ENCODE measurements at regions not wholly inside any gene's neighbourhood (a gene's known extent, or its start where the extent isn't known, plus 50 kb on each side); places are given as distances from the start of the nearest gene placed in this dataset.
A peak's percentile ranks its signal among the peaks of the same experiment; 100 is the strongest.
"Not testable (repeated sequence)": the region's sequence is repeated elsewhere in the genome, so short reads cannot be mapped to it uniquely, and the experiment has no call there.

GRCh38 chr10:28733245-28733644, 55.9 kb downstream of the BAMBI start:
- ATAC-seq: no peak
- intact Hi-C loops (cut with DNase I): no loop called here
- no peak for DNase-seq

- intact Hi-C loops (cut with DNase I): no loop called here
- DNase-seq: no peak
Observed at GRCh38 chr10:28733647-28734046, 56.3 kb downstream of the BAMBI start.

DNA sequence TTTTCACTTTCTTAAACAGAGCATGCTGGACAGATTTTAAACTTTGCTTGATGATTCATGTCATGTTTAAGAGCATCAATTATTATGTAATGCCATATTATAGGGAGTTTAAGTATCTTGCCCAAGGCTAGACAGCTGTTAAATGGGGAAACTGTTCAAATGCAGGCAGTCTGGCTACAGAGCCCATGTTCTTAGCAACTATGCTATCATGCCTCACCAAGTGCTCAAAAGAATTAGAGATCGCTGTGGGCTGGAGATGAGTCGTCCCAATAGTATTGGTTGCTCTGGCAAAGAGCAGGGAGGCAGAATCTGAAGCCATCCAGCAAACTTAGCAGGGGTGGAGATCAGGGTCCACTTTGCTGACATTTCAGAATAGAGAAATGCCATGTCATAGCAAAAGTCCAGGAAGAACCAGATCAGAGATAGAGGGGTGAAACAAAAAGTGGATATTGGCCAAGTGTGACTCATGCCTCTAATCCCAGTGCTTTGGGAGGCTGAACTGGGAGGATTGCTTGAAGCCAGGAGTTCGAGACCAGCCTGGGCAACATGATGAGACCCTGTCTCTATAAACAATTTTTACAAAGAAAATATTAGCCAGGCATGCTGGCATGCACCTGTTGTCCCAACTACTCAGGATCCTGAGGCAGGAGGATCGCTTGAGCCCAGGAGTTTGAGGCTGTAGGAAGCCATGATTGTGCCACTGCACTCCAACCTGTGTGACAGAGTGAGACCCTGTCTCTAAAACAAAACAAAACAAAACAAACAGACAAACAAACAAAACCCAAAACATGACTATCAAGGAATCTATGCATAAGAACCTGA, 57.8 kb downstream of the BAMBI start:
- peak; percentile 85 to 97 for ATAC-seq
- intact Hi-C loops (cut with DNase I): no loop called here
- peak; percentile 35 for DNase-seq

More at GRCh38 chr10:28733647-28734046, 56.3 kb downstream of the BAMBI start:
- ATAC-seq: no peak

DNA sequence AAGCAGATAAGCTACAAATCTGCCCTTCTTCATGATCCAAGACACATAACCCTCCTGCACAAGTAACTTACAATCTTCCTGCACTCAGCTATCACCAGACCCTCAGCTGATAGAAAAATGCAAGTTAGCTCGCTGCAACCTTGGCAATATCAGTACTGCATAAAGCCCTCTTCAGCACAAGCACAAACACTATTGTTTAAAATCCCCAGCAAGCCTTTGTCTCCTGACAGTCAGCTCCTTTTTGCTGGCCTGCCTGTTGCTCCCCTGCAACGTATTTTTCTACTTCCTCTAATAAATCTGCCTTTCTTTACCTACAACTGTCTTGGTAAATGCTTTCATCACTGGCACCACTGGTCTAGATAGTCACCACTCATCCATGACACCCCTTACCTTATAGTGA, 59.8 kb downstream of the BAMBI start:
- no peak for ATAC-seq
- intact Hi-C loops (cut with DNase I): no loop called here
- DNase-seq: no peak

- ATAC-seq (no peak), DNase-seq (no peak)
- intact Hi-C loops (cut with DNase I): no loop called here
Observed at GRCh38 chr10:28738200-28738599, 60.9 kb downstream of the BAMBI start.

- intact Hi-C loops (cut with DNase I): no loop called here
- DNase-seq (no peak), ATAC-seq (no peak)
Observed at GRCh38 chr10:28743576-28743975, 66.3 kb downstream of the BAMBI start.

GRCh38 chr10:28744069-28744768, 66.9 kb downstream of the BAMBI start:
- intact Hi-C loops (cut with DNase I): no loop called here
- no peak for ATAC-seq
- DNase-seq: no peak

DNA sequence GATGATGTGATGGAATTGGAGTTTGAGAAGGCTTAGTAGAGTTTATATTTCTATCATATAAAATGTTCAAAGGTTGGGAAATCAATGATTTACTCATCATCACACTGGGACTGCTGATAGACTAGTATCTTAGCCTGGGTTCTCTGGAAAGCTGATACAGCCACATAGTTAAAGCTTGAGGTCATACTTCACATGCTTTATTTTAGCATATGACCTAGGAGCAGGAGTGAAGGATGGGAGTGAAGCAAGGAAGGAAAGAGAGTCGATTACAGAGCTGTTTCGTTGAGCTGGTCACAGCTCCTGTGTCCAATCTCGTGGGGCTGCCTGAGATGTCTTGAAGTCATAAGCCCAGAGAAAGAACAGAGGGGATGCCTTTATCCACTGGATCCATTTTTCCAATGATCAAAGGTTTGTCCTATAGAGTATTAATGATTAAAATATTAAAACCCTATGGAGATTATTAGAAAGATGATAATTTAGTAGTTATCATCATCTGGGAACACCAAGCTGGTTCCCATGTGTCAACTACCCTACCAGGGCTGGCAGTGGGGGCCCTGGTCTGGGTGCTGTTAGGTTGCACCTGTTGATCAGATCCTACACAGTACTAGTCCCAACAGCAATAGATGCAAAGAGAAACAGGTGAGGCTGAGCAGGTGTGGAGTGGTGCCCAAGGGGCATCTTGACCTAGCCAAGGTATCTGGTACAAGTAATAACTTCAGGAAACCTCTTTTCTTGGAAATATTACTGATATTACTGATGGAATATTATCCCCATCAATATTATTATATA, 77.8 kb downstream of the BAMBI start:
- DNase-seq (no peak), ATAC-seq (peak in 1 of 2 donors; percentile 81)
- intact Hi-C loops (cut with DNase I): no loop called here

DNA sequence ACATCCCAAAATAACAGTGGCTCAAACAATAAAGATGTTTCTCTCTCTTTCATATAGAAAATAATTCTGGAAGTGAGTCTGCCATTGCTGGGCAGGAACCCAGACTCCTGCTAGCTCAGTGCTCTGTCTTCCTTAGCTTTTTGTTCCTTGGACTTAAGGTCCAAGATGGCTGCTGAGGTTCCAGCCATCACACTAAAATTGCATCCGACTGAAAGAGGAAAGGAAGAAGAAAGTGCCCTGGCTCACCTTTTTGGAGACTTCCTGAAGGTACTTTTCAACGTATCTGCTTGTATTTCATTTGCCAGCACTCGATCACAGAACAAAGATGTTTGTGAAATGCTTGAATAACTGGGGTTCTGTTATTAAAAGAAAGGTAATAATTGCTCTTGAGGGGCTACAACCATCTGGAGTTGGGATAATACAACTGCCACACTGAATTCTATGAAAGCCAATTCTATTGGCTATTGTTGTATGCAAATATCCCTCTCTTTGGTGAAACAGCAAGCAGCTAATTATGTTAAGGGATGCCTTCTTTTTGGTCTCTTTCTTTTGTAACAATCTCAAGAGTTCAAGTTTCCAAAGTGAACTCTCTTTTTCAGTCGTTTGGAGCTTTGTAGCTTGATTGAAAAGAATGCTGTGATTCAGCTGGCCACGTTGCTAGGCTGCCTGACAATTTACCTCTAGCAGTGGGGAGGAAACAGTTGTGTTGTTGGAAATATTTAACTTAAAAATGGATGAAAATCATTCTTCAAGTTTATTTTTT, 83.9 kb downstream of the BAMBI start:
- intact Hi-C loops (cut with DNase I): no loop called here
- ATAC-seq: peak in 1 of 2 donors; percentile 35
- no peak for DNase-seq

DNA sequence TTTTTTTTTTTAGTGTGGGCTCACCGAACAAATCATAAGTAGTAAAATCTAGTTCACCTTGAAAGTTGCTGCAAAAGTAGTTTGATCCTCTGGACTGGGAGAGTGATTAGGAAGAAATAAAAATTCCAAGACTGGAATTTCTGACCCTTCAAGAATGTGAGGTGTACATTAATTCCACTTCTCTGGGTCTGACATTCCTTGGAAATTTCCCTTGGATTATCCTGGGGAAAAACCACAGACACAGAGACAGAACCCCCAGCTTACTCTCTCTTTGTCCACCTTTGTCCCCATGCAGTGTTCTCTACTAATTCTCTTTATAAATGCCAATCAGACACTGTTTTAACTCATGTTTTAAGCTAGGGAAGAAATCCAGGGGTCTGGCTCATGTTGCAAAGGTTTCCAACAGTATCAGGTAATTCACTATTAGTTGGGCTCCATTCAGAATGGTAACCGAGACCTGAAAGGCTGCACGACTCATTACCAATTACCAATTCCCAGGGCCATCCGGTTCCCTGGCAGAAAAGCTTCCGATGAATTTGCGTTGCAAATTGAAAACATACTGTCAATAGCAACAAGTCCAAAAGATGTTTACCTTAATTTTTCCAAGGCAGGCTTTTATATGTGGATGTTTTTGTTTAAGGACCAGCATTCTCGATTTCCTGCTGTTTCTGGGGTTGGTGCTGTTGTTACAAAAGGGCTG, 86.3 kb downstream of the BAMBI start:
- DNase-seq (no peak), ATAC-seq (no peak)
- intact Hi-C loops (cut with DNase I): no loop called here

GRCh38 chr10:28765641-28766040, 88.3 kb downstream of the BAMBI start:
- DNase-seq (no peak), ATAC-seq (no peak)
- intact Hi-C loops (cut with DNase I): no loop called here

GRCh38 chr10:28768227-28768626, 90.9 kb downstream of the BAMBI start:
- intact Hi-C loops (cut with DNase I): no loop called here
- ATAC-seq (no peak), DNase-seq (no peak)

DNA sequence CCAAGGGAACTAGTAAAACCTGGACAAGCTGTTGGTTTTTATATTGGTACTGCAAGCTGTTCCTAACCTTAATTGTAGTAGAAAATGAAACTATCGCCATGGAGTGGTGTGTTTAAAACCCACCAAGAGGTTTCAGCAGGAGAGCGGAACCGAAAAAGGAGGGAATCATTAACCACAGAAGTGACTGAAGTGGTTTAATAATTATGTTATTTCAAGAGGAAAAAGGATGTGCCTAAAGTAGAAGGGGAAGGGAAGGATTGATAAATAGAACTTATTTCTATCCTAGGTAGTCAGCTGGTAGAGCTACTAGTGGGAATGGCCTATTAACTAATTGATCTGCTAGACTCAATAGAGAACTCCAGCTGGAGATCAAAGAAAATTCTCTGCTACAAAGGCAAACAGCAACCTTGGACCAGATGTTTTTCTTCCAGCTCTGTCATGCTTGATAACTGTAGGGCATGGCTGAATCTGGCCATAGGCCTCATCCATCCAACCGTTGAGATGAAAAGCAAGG, 91.8 kb downstream of the BAMBI start:
- intact Hi-C loops (cut with DNase I): no loop called here
- DNase-seq: no peak
- ATAC-seq: no peak

DNA sequence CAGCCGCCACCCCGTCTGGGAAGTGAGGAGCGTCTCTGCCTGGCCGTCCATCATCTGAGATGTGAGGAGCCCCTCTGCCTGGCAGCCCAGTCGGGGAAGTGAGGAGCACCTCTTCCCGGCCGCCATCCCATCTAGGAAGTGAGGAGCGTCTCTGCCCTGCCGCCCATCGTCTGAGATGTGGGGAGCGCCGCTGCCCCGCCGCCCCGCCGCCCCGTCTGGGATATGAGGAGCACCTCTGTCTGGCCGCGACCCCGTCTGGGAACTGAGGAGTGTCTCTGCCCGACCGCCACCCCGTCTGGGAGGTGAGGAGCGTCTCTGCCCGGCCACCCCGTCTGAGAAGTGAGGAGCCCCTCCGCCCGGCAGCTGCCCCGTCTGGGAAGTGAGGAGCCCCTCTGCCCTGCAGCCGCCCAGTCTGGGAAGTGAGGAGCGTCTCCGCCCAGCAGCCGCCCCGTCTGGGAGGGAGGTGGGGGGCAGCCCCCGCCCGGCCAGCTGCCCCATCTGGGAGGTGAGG, 94.3 kb downstream of the BAMBI start:
- ATAC-seq; intact Hi-C loops (cut with DNase I): not testable (repeated sequence)

GRCh38 chr10:28774051-28774995, 97.0 kb downstream of the BAMBI start:
- intact Hi-C loops (cut with DNase I): no loop called here
- ATAC-seq (no peak), DNase-seq (no peak)

More for the DNA sequence above, 94.3 kb downstream of the BAMBI start:
- DNase-seq: not testable (repeated sequence)

GRCh38 chr10:28775773-28776172, 98.5 kb downstream of the BAMBI start:
- DNase-seq (no peak), ATAC-seq (no peak)
- intact Hi-C loops (cut with DNase I): no loop called here

GRCh38 chr10:28776519-28776918, 99.2 kb downstream of the BAMBI start:
- DNase-seq (no peak), ATAC-seq (no peak)
- intact Hi-C loops (cut with DNase I): no loop called here

All from left cardiac atrium (tissue), 4 donors.